ENCODE measurements at regions not wholly inside any gene's neighbourhood (a gene's known extent, or its start where the extent isn't known, plus 50 kb on each side); places are given as distances from the start of the nearest gene placed in this dataset.

GRCh38 chr18:14917311-14917710 is 169.3 kb downstream of the ANKRD30B start:
- TF ChIP-seq CTCF (conservative IDR thresholded peaks at IDR 0.05 in 1 of 2, IDR thresholded peaks at IDR 0.05 in 1 of 2; ENCODE audit: low read depth in 1 of 2, low read length in 2 of 2), result no peak
- no peak for TF ChIP-seq EZH2 (IDR thresholded peaks at IDR 0.05; ENCODE audit: low read length, missing control alignments)

All from fibroblast of lung (primary cell).